ENCODE measurements at regions not wholly inside any gene's neighbourhood (a gene's known extent, or its start where the extent isn't known, plus 50 kb on each side); places are given as distances from the start of the nearest gene placed in this dataset.

DNA sequence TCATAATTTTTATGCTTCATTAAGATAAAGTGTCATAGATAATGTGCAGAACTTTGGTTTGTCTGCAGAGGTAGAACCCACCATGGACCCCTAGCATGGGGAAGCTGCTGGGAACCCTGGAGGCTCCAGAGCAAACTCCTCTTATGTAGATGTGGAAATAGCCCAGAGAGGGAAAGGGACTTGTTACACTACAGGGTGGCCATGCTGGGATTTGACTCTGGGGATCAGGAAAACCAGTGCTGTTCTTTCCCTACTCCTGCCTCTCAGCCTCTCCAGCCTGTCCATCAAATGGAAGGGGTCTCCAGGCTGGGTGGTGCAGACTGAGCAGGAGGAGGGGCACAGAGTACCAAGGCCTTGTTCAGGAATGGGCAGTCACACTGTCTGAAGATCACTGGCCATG is 54.2 kb downstream of the MSX1 start:
- Histone ChIP-seq H3K79me2 (ENCODE audit: insufficient read depth, low read length) (no peaks in the 10 kb centered on the region), H3K56ac (ENCODE audit: insufficient read length, low read depth, low read length) (no peak overlapping the region), H2BK15ac (ENCODE audit: low read depth, low read length) (no peak overlapping the region), H3K9me3 (ENCODE audit: control insufficient read depth, low read depth, low read length) (no peaks in the 10 kb centered on the region), H3K79me1 (ENCODE audit: insufficient read depth, low read depth, low read length, poor library complexity, severe bottlenecking) (no peaks in the 10 kb centered on the region), H3K4ac (ENCODE audit: low read depth, low read length) (no peak overlapping the region), H3K14ac (ENCODE audit: insufficient read depth, low read length) (no peak overlapping the region), H4K20me1 (ENCODE audit: control insufficient read depth, insufficient read depth, insufficient read length) (no peaks in the 10 kb centered on the region), H3T11ph (ENCODE audit: low read length) (no peak overlapping the region), H3K18ac (ENCODE audit: insufficient read length, low read depth, low read length) (no peak overlapping the region), H2BK120ac (ENCODE audit: low read depth, low read length, poor library complexity, severe bottlenecking) (no peak overlapping the region), H3K4me1 (ENCODE audit: insufficient read depth, low read length) (no peaks in the 10 kb centered on the region), H2AFZ (ENCODE audit: low read length) (no peak overlapping the region), H4K5ac (ENCODE audit: insufficient read length, low read depth, low read length) (no peak overlapping the region), H4K8ac (replicated peaks; ENCODE audit: insufficient read length, low read depth, low read length) (no peak overlapping the region), H4K91ac (ENCODE audit: insufficient read length, low read depth, low read length) (no peak overlapping the region), H2BK20ac (ENCODE audit: low read depth, low read length, poor library complexity, severe bottlenecking) (no peak overlapping the region), H2AK5ac (ENCODE audit: insufficient read length, low read length) (no peak overlapping the region), H3K27me3 (ENCODE audit: insufficient read depth, low read length) (no peaks in the 10 kb centered on the region), H3K9ac (ENCODE audit: extremely low read depth, insufficient read length, low read length) (no peak overlapping the region), H2BK5ac (ENCODE audit: insufficient read length, low read length) (no peak overlapping the region), H3K23ac (ENCODE audit: insufficient read length, low read depth, low read length) (no peak overlapping the region), H3K4me2 (ENCODE audit: insufficient read depth, insufficient read length, low read length) (no peak overlapping the region), H3K23me2 (ENCODE audit: insufficient read length, low read depth, low read length, poor library complexity, severe bottlenecking) (no peaks in the 10 kb centered on the region), H3K27ac (ENCODE audit: insufficient read length, low read depth, low read length) (no peak overlapping the region), H2BK12ac (ENCODE audit: insufficient read length, low read depth, low read length) (no peak overlapping the region)
- TF ChIP-seq, protein P1, sequence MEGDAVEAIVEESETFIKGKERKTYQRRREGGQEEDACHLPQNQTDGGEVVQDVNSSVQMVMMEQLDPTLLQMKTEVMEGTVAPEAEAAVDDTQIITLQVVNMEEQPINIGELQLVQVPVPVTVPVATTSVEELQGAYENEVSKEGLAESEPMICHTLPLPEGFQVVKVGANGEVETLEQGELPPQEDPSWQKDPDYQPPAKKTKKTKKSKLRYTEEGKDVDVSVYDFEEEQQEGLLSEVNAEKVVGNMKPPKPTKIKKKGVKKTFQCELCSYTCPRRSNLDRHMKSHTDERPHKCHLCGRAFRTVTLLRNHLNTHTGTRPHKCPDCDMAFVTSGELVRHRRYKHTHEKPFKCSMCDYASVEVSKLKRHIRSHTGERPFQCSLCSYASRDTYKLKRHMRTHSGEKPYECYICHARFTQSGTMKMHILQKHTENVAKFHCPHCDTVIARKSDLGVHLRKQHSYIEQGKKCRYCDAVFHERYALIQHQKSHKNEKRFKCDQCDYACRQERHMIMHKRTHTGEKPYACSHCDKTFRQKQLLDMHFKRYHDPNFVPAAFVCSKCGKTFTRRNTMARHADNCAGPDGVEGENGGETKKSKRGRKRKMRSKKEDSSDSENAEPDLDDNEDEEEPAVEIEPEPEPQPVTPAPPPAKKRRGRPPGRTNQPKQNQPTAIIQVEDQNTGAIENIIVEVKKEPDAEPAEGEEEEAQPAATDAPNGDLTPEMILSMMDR (conservative IDR thresholded peaks at IDR 0.05): no peak
- H3K4me1 Mint-ChIP-seq: no peaks in the 10 kb centered on the region
- H3K36me3 Mint-ChIP-seq (ENCODE audit: insufficient read depth in 1 of 3, low read depth in 3 of 3): 0 out of 7 replicates have a peak, but pooled peaks cover 0 to 2% (median 0%) of the 10 kb centered on the region in 3 experiments
- no peak for DNase-seq
- no peak overlapping the region for H3K4me3 Mint-ChIP-seq
- H3K27ac Mint-ChIP-seq: no peak overlapping the region
- peaks cover 3 to 4% of the 10 kb centered on the region in 2 experiments; a peak in 4 of 5 replicates for H3K9me3 Mint-ChIP-seq
- H3K27me3 Mint-ChIP-seq (ENCODE audit: low read depth): peaks cover 67% of the 10 kb centered on the region

All from H9 (cell line).